IPS-20b (cell line): ENCODE measurements at regions not wholly inside any gene's neighbourhood (a gene's known extent, or its start where the extent isn't known, plus 50 kb on each side); places are given as distances from the start of the nearest gene placed in this dataset.
A peak's percentile ranks its signal among the peaks of the same experiment; 100 is the strongest.

ENCODE experiments used
- H3K27ac ChIP-seq: one replicate; pipeline ENCODE4 v1.5.1; 2013; ENCODE audit warnings: low read length
- H3K27me3 ChIP-seq: 2 replicates; pipeline ENCODE4 v1.6.1; 2013; ENCODE audit warnings: mild to moderate bottlenecking, low read length, inconsistent platforms; ENCODE audit not compliant: insufficient read depth
- H3K36me3 ChIP-seq: 2 replicates; pipeline ENCODE4 v1.6.1; 2013; ENCODE audit warnings: low read depth, mild to moderate bottlenecking, inconsistent platforms, low read length, moderate library complexity; ENCODE audit not compliant: insufficient read depth
- H3K4me1 ChIP-seq: 2 replicates; pipeline ENCODE4 v1.6.1; 2013; ENCODE audit warnings: mild to moderate bottlenecking, control low read depth, inconsistent platforms, low read length, moderate library complexity; ENCODE audit not compliant: insufficient read depth
- H3K4me3 ChIP-seq: 2 replicates; pipeline ENCODE4 v1.5.1; 2013; ENCODE audit warnings: mild to moderate bottlenecking, low read length, inconsistent platforms
- H3K9ac ChIP-seq: 2 replicates; pipeline ENCODE4 v1.6.1; 2013; ENCODE audit warnings: low read depth, mild to moderate bottlenecking, inconsistent platforms, low read length, moderate library complexity
- H3K9me3 ChIP-seq: 2 replicates; pipeline ENCODE4 v1.6.1; 2013; ENCODE audit warnings: mild to moderate bottlenecking, low read depth, low read length, inconsistent platforms; ENCODE audit not compliant: insufficient read depth

GRCh38 chr1:242847390-242847993 is 323.0 kb upstream of the PLD5 start:
- no peak overlapping the region for H3K4me3 ChIP-seq
- no peaks in the 10 kb centered on the region for H3K36me3 ChIP-seq
- H3K27ac ChIP-seq = no peak overlapping the region
- no peaks in the 10 kb centered on the region for H3K27me3 ChIP-seq
- H3K9ac ChIP-seq = no peak overlapping the region
- H3K9me3 ChIP-seq = no peaks in the 10 kb centered on the region
- H3K4me1 ChIP-seq = no peaks in the 10 kb centered on the region

GRCh38 chr1:242842094-242842493 is 317.6 kb upstream of the PLD5 start:
- Histone ChIP-seq H3K9ac (no peak overlapping the region), H3K9me3 (no peaks in the 10 kb centered on the region; the same call in 1 of the 2 replicates)

GRCh38 chr1:242839101-242839500 is 314.6 kb upstream of the PLD5 start:
- Histone ChIP-seq H3K4me3 (no peak overlapping the region), H3K4me1 (no peaks in the 10 kb centered on the region), H3K9ac (no peak overlapping the region), H3K36me3 (no peaks in the 10 kb centered on the region), H3K27ac (no peak overlapping the region), H3K9me3 (no peaks in the 10 kb centered on the region; the same call in 1 of the 2 replicates), H3K27me3 (no peaks in the 10 kb centered on the region)

More at GRCh38 chr1:242842094-242842493, 317.6 kb upstream of the PLD5 start:
- H3K36me3 ChIP-seq = no peaks in the 10 kb centered on the region
- no peak overlapping the region for H3K27ac ChIP-seq
- no peaks in the 10 kb centered on the region for H3K4me1 ChIP-seq
- no peaks in the 10 kb centered on the region for H3K27me3 ChIP-seq
- no peak overlapping the region for H3K4me3 ChIP-seq

- Histone ChIP-seq H3K4me1 (no peaks in the 10 kb centered on the region), H3K4me3 (no peak overlapping the region), H3K9me3 (no peaks in the 10 kb centered on the region; the same call in 1 of the 2 replicates), H3K9ac (no peak overlapping the region), H3K27ac (no peak overlapping the region), H3K36me3 (no peaks in the 10 kb centered on the region), H3K27me3 (no peaks in the 10 kb centered on the region)
Observed at GRCh38 chr1:242836423-242836822, 311.9 kb upstream of the PLD5 start.

GRCh38 chr1:242828828-242829227 is 304.3 kb upstream of the PLD5 start:
- Histone ChIP-seq H3K9me3 (no peaks in the 10 kb centered on the region), H3K27ac (no peak overlapping the region), H3K36me3 (no peaks in the 10 kb centered on the region), H3K9ac (no peak overlapping the region), H3K4me3 (peak overlapping the region; percentile 47; the same call in 1 of the 2 replicates), H3K27me3 (no peaks in the 10 kb centered on the region), H3K4me1 (peaks cover 19% of the 10 kb centered on the region)

GRCh38 chr1:242828199-242828598 is 303.7 kb upstream of the PLD5 start:
- H3K4me3 ChIP-seq = peak overlapping the region; percentile 47; the same call in 1 of the 2 replicates
- H3K27me3 ChIP-seq = no peaks in the 10 kb centered on the region
- H3K4me1 ChIP-seq = peaks cover 19% of the 10 kb centered on the region
- H3K9me3 ChIP-seq = no peaks in the 10 kb centered on the region
- H3K36me3 ChIP-seq = no peaks in the 10 kb centered on the region
- H3K9ac ChIP-seq = no peak overlapping the region
- H3K27ac ChIP-seq = no peak overlapping the region

- Histone ChIP-seq H3K27me3 (no peaks in the 10 kb centered on the region), H3K9ac (no peak overlapping the region), H3K4me1 (peaks cover 19% of the 10 kb centered on the region), H3K27ac (no peak overlapping the region), H3K4me3 (no peak overlapping the region), H3K9me3 (no peaks in the 10 kb centered on the region), H3K36me3 (no peaks in the 10 kb centered on the region)
Observed at GRCh38 chr1:242827538-242827937, 303.0 kb upstream of the PLD5 start.

- H3K9ac ChIP-seq = no peak overlapping the region
- H3K4me1 ChIP-seq = peaks cover 19% of the 10 kb centered on the region
- no peak overlapping the region for H3K4me3 ChIP-seq
- no peaks in the 10 kb centered on the region for H3K27me3 ChIP-seq
- H3K27ac ChIP-seq = no peak overlapping the region
- H3K36me3 ChIP-seq = no peaks in the 10 kb centered on the region
- H3K9me3 ChIP-seq = no peaks in the 10 kb centered on the region
Observed at GRCh38 chr1:242826701-242827336, 302.3 kb upstream of the PLD5 start.

- no peaks in the 10 kb centered on the region for H3K36me3 ChIP-seq
- H3K27ac ChIP-seq = no peak overlapping the region
Observed at GRCh38 chr1:242824435-242824834, 299.9 kb upstream of the PLD5 start.

GRCh38 chr1:242813490-242814091 is 289.1 kb upstream of the PLD5 start:
- Histone ChIP-seq H3K9ac (no peak overlapping the region), H3K27me3 (no peaks in the 10 kb centered on the region), H3K4me3 (no peak overlapping the region), H3K9me3 (no peaks in the 10 kb centered on the region), H3K4me1 (no peaks in the 10 kb centered on the region), H3K36me3 (no peaks in the 10 kb centered on the region), H3K27ac (no peak overlapping the region)

More at GRCh38 chr1:242824435-242824834, 299.9 kb upstream of the PLD5 start:
- Histone ChIP-seq H3K9ac (no peak overlapping the region), H3K27me3 (no peaks in the 10 kb centered on the region), H3K9me3 (no peaks in the 10 kb centered on the region), H3K4me3 (no peak overlapping the region), H3K4me1 (peaks cover 13% of the 10 kb centered on the region)

GRCh38 chr1:242811092-242811840 is 286.8 kb upstream of the PLD5 start:
- no peaks in the 10 kb centered on the region for H3K9me3 ChIP-seq
- no peaks in the 10 kb centered on the region for H3K36me3 ChIP-seq
- H3K27ac ChIP-seq = no peak overlapping the region
- no peak overlapping the region for H3K9ac ChIP-seq
- no peaks in the 10 kb centered on the region for H3K27me3 ChIP-seq
- H3K4me1 ChIP-seq = peaks cover under 1% of the 10 kb centered on the region; the same call in 1 of the 2 replicates
- H3K4me3 ChIP-seq = no peak overlapping the region
